H9 (cell line): ENCODE measurements at regions not wholly inside any gene's neighbourhood (a gene's known extent, or its start where the extent isn't known, plus 50 kb on each side); places are given as distances from the start of the nearest gene placed in this dataset.

Source experiments
- DNase-seq: peaks from one replicate; pipeline ENCODE4 v3.0.0-alpha.2; 2017
- H2AFZ ChIP-seq: one replicate; pipeline ENCODE4 v1.6.1; 2013; ENCODE audit warnings: mild to moderate bottlenecking, low read length, control low read depth, moderate library complexity
- H2AK5ac ChIP-seq: 2 replicates; pipeline ENCODE4 v1.6.1; 2013; ENCODE audit warnings: low read length, control low read depth, mixed read lengths; ENCODE audit not compliant: insufficient read length
- H2BK120ac ChIP-seq: one replicate; pipeline ENCODE4 v1.6.1; 2013; ENCODE audit warnings: low read depth, mild to moderate bottlenecking, low read length, control low read depth, inconsistent platforms; ENCODE audit not compliant: poor library complexity, severe bottlenecking
- H2BK12ac ChIP-seq: 2 replicates; pipeline ENCODE4 v1.6.1; 2013; ENCODE audit warnings: low read length, control low read depth, mixed read lengths, low read depth; ENCODE audit not compliant: insufficient read length
- H2BK15ac ChIP-seq: 2 replicates; pipeline ENCODE4 v1.6.1; 2013; ENCODE audit warnings: low read depth, low read length, control low read depth
- H2BK20ac ChIP-seq: one replicate; pipeline ENCODE4 v1.6.1; 2013; ENCODE audit warnings: low read depth, mild to moderate bottlenecking, low read length, control low read depth, inconsistent platforms; ENCODE audit not compliant: poor library complexity, severe bottlenecking
- H2BK5ac ChIP-seq: 2 replicates; pipeline ENCODE4 v1.6.1; 2013; ENCODE audit warnings: low read length, control low read depth, mixed read lengths; ENCODE audit not compliant: insufficient read length
- H3K14ac ChIP-seq: 2 replicates; pipeline ENCODE4 v1.6.1; 2013; ENCODE audit warnings: low read length, control low read depth; ENCODE audit not compliant: insufficient read depth
- H3K18ac ChIP-seq: 2 replicates; pipeline ENCODE4 v1.6.1; 2013; ENCODE audit warnings: low read depth, mild to moderate bottlenecking, mixed read lengths, low read length, control low read depth; ENCODE audit not compliant: insufficient read length
- H3K23ac ChIP-seq: 2 replicates; pipeline ENCODE4 v1.6.1; 2013; ENCODE audit warnings: low read length, control low read depth, mixed read lengths, low read depth; ENCODE audit not compliant: insufficient read length
- H3K23me2 ChIP-seq: 2 replicates; pipeline ENCODE4 v1.6.1; 2013; ENCODE audit warnings: low read depth, mild to moderate bottlenecking, mixed read lengths, low read length, control low read depth; ENCODE audit not compliant: insufficient read length, poor library complexity, severe bottlenecking
- H3K27ac ChIP-seq: 2 replicates; pipeline ENCODE4 v1.5.1; 2013; ENCODE audit warnings: low read length, control low read depth, mixed read lengths, low read depth; ENCODE audit not compliant: insufficient read length
- H3K27me3 ChIP-seq: 2 replicates; pipeline ENCODE4 v1.6.1; 2013; ENCODE audit warnings: low read length, control low read depth, inconsistent platforms; ENCODE audit not compliant: insufficient read depth
- H3K4ac ChIP-seq: 2 replicates; pipeline ENCODE4 v1.6.1; 2013; ENCODE audit warnings: low read depth, mild to moderate bottlenecking, control low read depth, inconsistent platforms, low read length, moderate library complexity
- H3K4me1 ChIP-seq: 2 replicates; pipeline ENCODE4 v1.6.1; 2013; ENCODE audit warnings: low read length, control low read depth, inconsistent platforms; ENCODE audit not compliant: insufficient read depth
- H3K4me2 ChIP-seq: 2 replicates; pipeline ENCODE4 v1.6.1; 2013; ENCODE audit warnings: low read length, control low read depth, mixed read lengths; ENCODE audit not compliant: insufficient read length, insufficient read depth
- H3K56ac ChIP-seq: 2 replicates; pipeline ENCODE4 v1.6.1; 2013; ENCODE audit warnings: low read depth, mild to moderate bottlenecking, mixed read lengths, low read length, control low read depth; ENCODE audit not compliant: insufficient read length
- H3K79me1 ChIP-seq: 2 replicates; pipeline ENCODE4 v1.6.1; 2013; ENCODE audit warnings: low read depth, mild to moderate bottlenecking, moderate library complexity, low read length, control low read depth, inconsistent platforms; ENCODE audit not compliant: insufficient read depth, poor library complexity, severe bottlenecking
- H3K79me2 ChIP-seq: 2 replicates; pipeline ENCODE4 v1.6.1; 2013; ENCODE audit warnings: low read length, control low read depth, inconsistent platforms; ENCODE audit not compliant: insufficient read depth
- H3K9ac ChIP-seq: 2 replicates; pipeline ENCODE4 v1.6.1; 2013; ENCODE audit warnings: low read length, control low read depth, mixed read lengths; ENCODE audit not compliant: insufficient read length; ENCODE audit errors: extremely low read depth
- H3K9me3 ChIP-seq: one replicate; pipeline ENCODE4 v1.6.1; 2013; ENCODE audit warnings: low read depth, low read length, inconsistent platforms; ENCODE audit not compliant: control insufficient read depth
- H3T11ph ChIP-seq: one replicate; pipeline ENCODE4 v1.6.1; 2013; ENCODE audit warnings: mild to moderate bottlenecking, low read length, control low read depth, inconsistent platforms
- H4K20me1 ChIP-seq: one replicate; pipeline ENCODE4 v1.6.1; 2013; ENCODE audit not compliant: control insufficient read depth, insufficient read length, insufficient read depth
- H4K5ac ChIP-seq: 2 replicates; pipeline ENCODE4 v1.6.1; 2013; ENCODE audit warnings: low read depth, mild to moderate bottlenecking, mixed read lengths, low read length, control low read depth; ENCODE audit not compliant: insufficient read length
- H4K8ac ChIP-seq: replicated peaks from 2 replicates; pipeline ENCODE4 v1.6.1; 2013; ENCODE audit warnings: low read length, control low read depth, mixed read lengths, low read depth; ENCODE audit not compliant: insufficient read length
- H4K91ac ChIP-seq: 2 replicates; pipeline ENCODE4 v1.6.1; 2013; ENCODE audit warnings: low read depth, mild to moderate bottlenecking, moderate library complexity, mixed read lengths, low read length, control low read depth; ENCODE audit not compliant: insufficient read length
- H3K27ac Mint-ChIP-seq, 3 experiments: 2 replicates in 2 of 3; 3 replicates in 1 of 3; pipeline ENCODE4 v1.8.0; 2020 to 2021; ENCODE audit warnings: mixed read lengths in 3 of 3, mild to moderate bottlenecking in 1 of 3, moderate library complexity in 1 of 3
- H3K27me3 Mint-ChIP-seq: 2 replicates; pipeline ENCODE4 v1.8.0; 2021; ENCODE audit warnings: low read depth, mild to moderate bottlenecking, moderate library complexity, mixed read lengths
- H3K36me3 Mint-ChIP-seq, 3 experiments: 2 replicates in 2 of 3; 3 replicates in 1 of 3; pipeline ENCODE4 v1.8.0; 2020 to 2021; ENCODE audit warnings: low read depth in 3 of 3, mixed read lengths in 3 of 3; ENCODE audit not compliant: insufficient read depth in 1 of 3
- H3K4me1 Mint-ChIP-seq, 2 experiments: 2 replicates each; pipeline ENCODE4 v1.8.0; 2020; ENCODE audit warnings: mixed read lengths in 2 of 2
- H3K4me3 Mint-ChIP-seq, 2 experiments: 2 replicates in 1 of 2; 3 replicates in 1 of 2; pipeline ENCODE4 v1.8.0; 2020 to 2021; ENCODE audit warnings: mild to moderate bottlenecking in 2 of 2, mixed read lengths in 2 of 2, moderate library complexity in 1 of 2
- H3K9me3 Mint-ChIP-seq, 2 experiments: 2 replicates in 1 of 2; 3 replicates in 1 of 2; pipeline ENCODE4 v1.8.0; 2020; ENCODE audit warnings: mild to moderate bottlenecking in 2 of 2, mixed read lengths in 2 of 2, moderate library complexity in 1 of 2
- CTCF ChIP-seq: fragments of 200-600 bp; sonication (generic); conservative IDR thresholded peaks from 3 replicates; pipeline ENCODE4 v1.8.0; 2021; ENCODE audit warnings: antibody characterized with exemption, mild to moderate bottlenecking
- WGBS: extraction: QIAGEN DNeasy Blood & Tissue Kit; methylation state at CpG from one replicate; pipeline ENCODE4 v1.1.7; 2013; ENCODE audit warnings: missing lambda C conversion rate, low lambda C conversion rate, mixed read lengths; ENCODE audit not compliant: insufficient read length; ENCODE audit errors: extremely low coverage; 5-methylcytosine and 5-hydroxymethylcytosine counted together

GRCh38 chr5:8751971-8752370 lies 793.9 kb downstream of the SEMA5A start:
- H3K4ac ChIP-seq, result no peak overlapping the region
- Mint-ChIP-seq H3K4me3 (no peak overlapping the region), H3K27ac (no peak overlapping the region; a peak in 1 of 7 replicates), H3K27me3 (no peaks in the 10 kb centered on the region), H3K36me3 (no peaks in the 10 kb centered on the region), H3K9me3 (no peaks in the 10 kb centered on the region), H3K4me1 (peaks cover 2 to 5% of the 10 kb centered on the region in 2 experiments; a peak in 3 of 4 replicates)
- no peak overlapping the region for H2BK20ac ChIP-seq
- H2BK12ac ChIP-seq, result no peak overlapping the region
- no peak overlapping the region for H4K5ac ChIP-seq
- H4K8ac ChIP-seq, result no peak overlapping the region
- H3K56ac ChIP-seq, result no peak overlapping the region
- H2BK15ac ChIP-seq, result no peak overlapping the region
- no peak overlapping the region for H3K4me2 ChIP-seq
- no peak overlapping the region for H2BK5ac ChIP-seq
- no peaks in the 10 kb centered on the region for H3K23me2 ChIP-seq
- no peak overlapping the region for H3T11ph ChIP-seq
- no peaks in the 10 kb centered on the region for H4K20me1 ChIP-seq
- H2BK120ac ChIP-seq, result no peak overlapping the region
- no peak overlapping the region for H3K14ac ChIP-seq
- no peak overlapping the region for H3K18ac ChIP-seq
- H3K27me3 ChIP-seq, result no peaks in the 10 kb centered on the region
- DNase-seq, result no peak
- no peak overlapping the region for H2AFZ ChIP-seq
- no CpG with 5 or more reads among the region's 4 CpGs for WGBS
- H3K4me1 ChIP-seq, result no peaks in the 10 kb centered on the region
- no peaks in the 10 kb centered on the region for H3K79me2 ChIP-seq
- no peak overlapping the region for H2AK5ac ChIP-seq
- no peak overlapping the region for H4K91ac ChIP-seq
- H3K79me1 ChIP-seq, result no peaks in the 10 kb centered on the region
- H3K23ac ChIP-seq, result no peak overlapping the region
- no peak for TF ChIP-seq CTCF
- H3K27ac ChIP-seq, result no peak overlapping the region
- H3K9me3 ChIP-seq, result no peaks in the 10 kb centered on the region
- no peak overlapping the region for H3K9ac ChIP-seq
